Right lobe of liver (tissue), 6 donors: ENCODE measurements at regions not wholly inside any gene's neighbourhood (a gene's known extent, or its start where the extent isn't known, plus 50 kb on each side); places are given as distances from the start of the nearest gene placed in this dataset.

Experiments
- ATAC-seq, 4 donors: fragments of 200-7000 bp; cut with Tn5 transposase; one replicate each; pipeline ENCODE4 v1.9.1; 2020; ENCODE audit warnings: mild to moderate bottlenecking in 4 of 4, moderate library complexity in 4 of 4
- DNase-seq, 3 donors: peaks; one replicate each; pipeline ENCODE4 v3.0.0-alpha.2; 2020
- H3K27ac ChIP-seq, 3 donors: fragments of 200-600 bp; one replicate each; pipeline ENCODE4 v1.8.0; 2022
- H3K27me3 ChIP-seq, 2 donors: fragments of 200-600 bp; one replicate each; pipeline ENCODE4 v1.8.0; 2022
- H3K36me3 ChIP-seq, 4 donors: fragments of 200-600 bp; sonication (generic) in 1 of 4; one replicate each; pipeline versions ENCODE4 v1.5.1 to v1.8.0; 2017 to 2022; ENCODE audit warnings: control low read depth in 1 of 4
- H3K4me1 ChIP-seq, 4 donors: fragments of 200-600 bp; sonication (generic) in 1 of 4; one replicate each; pipeline versions ENCODE4 v1.5.1 to v1.8.0; 2017 to 2022; ENCODE audit warnings: control low read depth in 1 of 4
- H3K4me3 ChIP-seq, 3 donors: fragments of 200-600 bp; one replicate each; pipeline ENCODE4 v1.8.0; 2022
- H3K9me3 ChIP-seq, 4 donors: fragments of 200-600 bp; sonication (generic) in 1 of 4; one replicate each; pipeline versions ENCODE4 v1.5.1 to v1.8.0; 2017 to 2022; ENCODE audit warnings: control low read depth in 1 of 4
- POLR2A ChIP-seq: fragments of 450-650 bp; IDR thresholded peaks from one replicate; pipeline ENCODE4 v1.6.1; 2017; ENCODE audit warnings: antibody characterized with exemption, mild to moderate bottlenecking
- WGBS: methylation state at CpG from one replicate; pipeline ENCODE4 v1.1.6; 2018; ENCODE audit warnings: low coverage, low lambda C conversion rate; ENCODE audit not compliant: insufficient coverage; ENCODE audit errors: missing lambda C conversion rate; 5-methylcytosine and 5-hydroxymethylcytosine counted together
- intact Hi-C, 2 donors: fragments of 100-400 bp; cut with DNase I; formaldehyde crosslinking; loops; one replicate each; pipeline versions ENCODE4 v1.11.2 to v1.14.1; 2022
- TF ChIP-seq, protein P1 (sequence below), 4 donors: fragments of 200-600 bp in 3 of 4; fragments of 450-650 bp in 1 of 4; IDR thresholded peaks; one replicate each; pipeline versions ENCODE4 v1.5.1 to v1.8.0; 2016 to 2022; ENCODE audit warnings: antibody characterized with exemption in 4 of 4, mild to moderate bottlenecking in 2 of 4
- donor health status: DM: no; HTN: yes; CAD: no.
- donor health status: DM: no; HTN: no; CAD: no.
- donor health status: DM: no; HTN: no; CAD: no.
- donor health status: DM: no; HTN: yes; CAD: no.
- donor health status: DM: no; HTN: yes; CAD: no.

DNA sequence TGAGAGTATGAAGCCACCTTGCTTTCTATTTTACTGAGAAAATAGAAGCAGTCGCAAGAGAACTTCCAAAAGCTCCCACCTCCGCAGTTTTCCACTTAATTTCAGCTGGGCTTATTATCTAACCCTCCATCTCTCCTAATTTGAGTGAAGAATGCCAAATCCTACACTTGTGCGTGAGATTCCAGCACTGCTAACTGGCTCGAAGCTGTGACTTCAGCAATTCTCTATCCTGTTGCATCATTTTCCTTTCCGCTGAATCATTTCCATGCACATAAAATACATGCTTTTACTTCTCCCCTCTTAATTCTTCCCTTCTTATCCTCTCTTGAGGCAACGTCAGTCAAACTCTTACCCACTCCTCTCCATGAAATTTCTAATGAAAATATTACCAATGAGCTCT, 189.5 kb downstream of the GASK1B start:
- TF ChIP-seq, protein P1, sequence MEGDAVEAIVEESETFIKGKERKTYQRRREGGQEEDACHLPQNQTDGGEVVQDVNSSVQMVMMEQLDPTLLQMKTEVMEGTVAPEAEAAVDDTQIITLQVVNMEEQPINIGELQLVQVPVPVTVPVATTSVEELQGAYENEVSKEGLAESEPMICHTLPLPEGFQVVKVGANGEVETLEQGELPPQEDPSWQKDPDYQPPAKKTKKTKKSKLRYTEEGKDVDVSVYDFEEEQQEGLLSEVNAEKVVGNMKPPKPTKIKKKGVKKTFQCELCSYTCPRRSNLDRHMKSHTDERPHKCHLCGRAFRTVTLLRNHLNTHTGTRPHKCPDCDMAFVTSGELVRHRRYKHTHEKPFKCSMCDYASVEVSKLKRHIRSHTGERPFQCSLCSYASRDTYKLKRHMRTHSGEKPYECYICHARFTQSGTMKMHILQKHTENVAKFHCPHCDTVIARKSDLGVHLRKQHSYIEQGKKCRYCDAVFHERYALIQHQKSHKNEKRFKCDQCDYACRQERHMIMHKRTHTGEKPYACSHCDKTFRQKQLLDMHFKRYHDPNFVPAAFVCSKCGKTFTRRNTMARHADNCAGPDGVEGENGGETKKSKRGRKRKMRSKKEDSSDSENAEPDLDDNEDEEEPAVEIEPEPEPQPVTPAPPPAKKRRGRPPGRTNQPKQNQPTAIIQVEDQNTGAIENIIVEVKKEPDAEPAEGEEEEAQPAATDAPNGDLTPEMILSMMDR (IDR thresholded peaks at IDR 0.05) = no peak
- TF ChIP-seq POLR2A = no peak
- no peaks in the 10 kb centered on the region for H3K36me3 ChIP-seq
- no peak for DNase-seq
- H3K27me3 ChIP-seq = no peaks in the 10 kb centered on the region
- ATAC-seq = no peak
- no peaks in the 10 kb centered on the region for H3K4me1 ChIP-seq
- 55% methylated on average over 6 of the region's 6 CpGs for WGBS
- H3K27ac ChIP-seq = no peak overlapping the region
- intact Hi-C loops = no loop called here
- H3K9me3 ChIP-seq = no peaks in the 10 kb centered on the region
- H3K4me3 ChIP-seq = no peak overlapping the region

DNA sequence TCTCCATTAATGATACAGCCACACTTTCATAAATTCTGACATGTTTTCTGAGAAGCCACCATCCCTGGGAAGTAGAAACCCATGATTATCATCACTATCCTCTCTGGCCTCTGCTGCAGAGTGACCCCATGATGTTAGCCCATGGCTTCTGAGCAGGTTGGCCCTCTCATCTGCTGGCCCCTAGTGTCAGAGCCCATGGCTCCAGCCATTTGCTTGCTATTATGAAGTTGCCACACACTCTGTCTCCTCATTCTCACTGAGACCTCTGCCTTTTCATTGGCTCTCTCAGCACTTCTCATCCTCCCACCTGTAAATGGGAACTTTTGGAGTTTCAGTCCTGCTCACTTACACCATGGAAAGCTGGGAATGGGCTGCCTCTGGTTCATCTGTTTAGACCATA, 192.7 kb downstream of the GASK1B start:
- DNase-seq = no peak
- TF ChIP-seq POLR2A = no peak
- TF ChIP-seq, protein P1 (IDR thresholded peaks at IDR 0.05) = no peak
- intact Hi-C loops = no loop called here

DNA sequence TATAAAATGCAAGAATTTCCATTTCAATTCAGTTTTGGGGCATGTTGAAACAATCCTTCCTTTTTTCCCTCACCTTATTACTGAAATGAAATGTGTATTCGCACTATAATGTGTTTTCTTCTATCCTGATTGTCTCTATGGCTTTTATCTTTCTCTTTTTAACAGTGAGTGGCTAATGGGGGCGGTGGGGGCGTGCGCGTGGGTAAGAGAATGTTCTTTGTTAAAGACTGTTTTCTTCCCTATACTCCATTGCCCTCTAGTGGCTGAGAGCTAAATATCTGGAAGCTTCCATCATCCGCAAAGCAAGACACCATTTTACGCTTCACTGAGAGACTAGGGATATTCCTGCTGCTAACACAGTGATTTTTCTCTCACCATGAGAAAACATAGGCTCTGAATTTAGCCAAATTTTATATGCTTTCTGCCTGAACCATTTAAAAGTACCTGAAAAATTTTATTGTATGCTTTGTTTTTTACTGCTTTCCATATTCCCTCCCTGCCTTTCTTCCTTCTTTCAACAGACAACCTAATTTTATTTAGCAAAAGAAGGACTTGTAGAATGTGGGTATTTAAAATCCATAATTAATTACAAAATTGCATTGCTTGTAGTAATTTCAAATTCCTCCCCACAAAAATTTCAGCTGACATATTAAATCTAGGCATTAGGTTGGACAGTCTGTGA, 194.0 kb downstream of the GASK1B start:
- TF ChIP-seq, protein P1 (IDR thresholded peaks at IDR 0.05) = peak; percentile 75 to 83 (median 78)
- TF ChIP-seq POLR2A = no peak
- peak; percentile 93 to 99 (median 96) for ATAC-seq
- under 1% methylated on average over 7 of the region's 7 CpGs for WGBS

More for the DNA sequence above, 192.7 kb downstream of the GASK1B start:
- H3K4me3 ChIP-seq = no peak overlapping the region
- H3K4me1 ChIP-seq = no peaks in the 10 kb centered on the region
- no peaks in the 10 kb centered on the region for H3K27me3 ChIP-seq
- H3K27ac ChIP-seq = no peak overlapping the region
- H3K36me3 ChIP-seq = no peaks in the 10 kb centered on the region
- no peaks in the 10 kb centered on the region for H3K9me3 ChIP-seq
- ATAC-seq = no peak

DNA sequence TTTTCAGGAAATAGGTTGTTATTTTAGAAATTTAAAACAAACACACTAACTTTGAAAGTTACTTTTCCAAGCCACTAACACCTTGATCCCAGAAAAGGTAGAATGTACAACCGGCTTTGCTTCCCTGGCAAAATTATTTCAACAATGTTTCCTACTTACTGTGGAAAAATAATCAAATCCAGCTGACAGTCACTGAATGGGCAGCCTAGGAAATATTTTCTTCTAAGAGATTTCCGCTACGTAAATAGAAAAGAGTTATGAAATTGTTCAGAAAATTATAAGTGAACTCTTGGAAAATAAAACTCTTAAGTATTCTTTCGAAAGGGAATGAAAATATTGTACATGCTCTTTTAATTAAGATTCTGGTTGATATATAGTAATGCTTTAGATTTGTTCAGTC, 195.7 kb downstream of the GASK1B start:
- H3K36me3 ChIP-seq = no peaks in the 10 kb centered on the region
- TF ChIP-seq, protein P1 (IDR thresholded peaks at IDR 0.05) = no peak

More for the DNA sequence above, 194.0 kb downstream of the GASK1B start:
- Histone ChIP-seq H3K9me3 (no peaks in the 10 kb centered on the region), H3K4me1 (no peaks in the 10 kb centered on the region), H3K27ac (no peak overlapping the region), H3K4me3 (no peak overlapping the region), H3K36me3 (no peaks in the 10 kb centered on the region), H3K27me3 (no peaks in the 10 kb centered on the region)
- intact Hi-C loops = loop anchor here in 1 of 2 donors (10.0 kb wide), 1 partner anchor 754 kb away; the partner anchor contains the start of gene GRIA2
- DNase-seq = peak in 2 of 3 donors; percentile 34 to 49

More for the DNA sequence above, 195.7 kb downstream of the GASK1B start:
- no peak overlapping the region for H3K27ac ChIP-seq
- H3K4me3 ChIP-seq = no peak overlapping the region
- DNase-seq (no peak), ATAC-seq (no peak)
- intact Hi-C loops = loop anchor here in 1 of 2 donors (10.0 kb wide), 1 partner anchor 752 kb away; the partner anchor contains the start of gene GRIA2
- no peaks in the 10 kb centered on the region for H3K27me3 ChIP-seq
- no peaks in the 10 kb centered on the region for H3K9me3 ChIP-seq
- 65% methylated on average over 4 of the region's 4 CpGs for WGBS
- H3K4me1 ChIP-seq = no peaks in the 10 kb centered on the region
